WTC11 (cell line): ENCODE measurements at regions not wholly inside any gene's neighbourhood (a gene's known extent, or its start where the extent isn't known, plus 50 kb on each side); places are given as distances from the start of the nearest gene placed in this dataset.

ENCODE experiments used
- ATAC-seq: fragments of 200-7000 bp; cut with Tn5 transposase; 2 replicates; pipeline ENCODE4 v1.10.0; 2021; ENCODE audit warnings: mild to moderate bottlenecking, moderate library complexity
- CTCF ChIA-PET: fragments of 300-600 bp; sonication (Branson Sonifier 250); formaldehyde crosslinking; loops from one replicate; lab custom pipeline; 2021; ENCODE audit warnings: antibody characterized with exemption; lab: Charles Lee
- POLR2A ChIA-PET: fragments of 350-600 bp; sonication (Branson Sonifier 250); formaldehyde crosslinking; loops from one replicate; lab custom pipeline; 2021; ENCODE audit warnings: antibody characterized with exemption; lab: Charles Lee
- DNase-seq: peaks from one replicate; pipeline ENCODE4 v3.0.0; 2021; ENCODE audit warnings: low spot score
- H3K27ac Mint-ChIP-seq: 2 replicates; pipeline ENCODE4 v1.8.0; 2021; ENCODE audit warnings: mixed read lengths
- H3K27me3 Mint-ChIP-seq: 2 replicates; pipeline ENCODE4 v1.8.0; 2021; ENCODE audit warnings: low read depth, mild to moderate bottlenecking, moderate library complexity, mixed read lengths
- H3K36me3 Mint-ChIP-seq: 2 replicates; pipeline ENCODE4 v1.8.0; 2021; ENCODE audit warnings: mixed read lengths
- H3K4me1 Mint-ChIP-seq: 2 replicates; pipeline ENCODE4 v1.8.0; 2022; ENCODE audit warnings: mixed read lengths
- H3K4me3 Mint-ChIP-seq: 2 replicates; pipeline ENCODE4 v1.8.0; 2021; ENCODE audit warnings: mild to moderate bottlenecking, moderate library complexity, mixed read lengths
- H3K9me3 Mint-ChIP-seq: 2 replicates; pipeline ENCODE4 v1.8.0; 2021; ENCODE audit warnings: mixed read lengths
- CDX4 ChIP-seq: fragments of 250-450 bp; sonication (Bioruptor Pico); IDR thresholded peaks from 2 replicates; pipeline ENCODE4 v1.9.0; 2021; ENCODE audit warnings: moderate library complexity, mild to moderate bottlenecking, inconsistent platforms, borderline replicate concordance
- CREB1 ChIP-seq: sonication (generic); formaldehyde crosslinking; IDR thresholded peaks from 2 replicates; pipeline ENCODE4 v1.8.0; 2023; ENCODE audit warnings: mild to moderate bottlenecking, missing genetic modification reagents
- ESRRA ChIP-seq: sonication (generic); formaldehyde crosslinking; IDR thresholded peaks from 2 replicates; pipeline ENCODE4 v1.8.1; 2022; ENCODE audit warnings: mild to moderate bottlenecking, missing genetic modification reagents, borderline replicate concordance
- FOXJ3 ChIP-seq: sonication (generic); formaldehyde crosslinking; IDR thresholded peaks from 2 replicates; pipeline ENCODE4 v1.9.0; 2021; ENCODE audit warnings: missing genetic modification reagents, mild to moderate bottlenecking, borderline replicate concordance
- FOXK1 ChIP-seq: sonication (generic); formaldehyde crosslinking; IDR thresholded peaks from 2 replicates; pipeline ENCODE4 v1.8.0; 2022; ENCODE audit warnings: mild to moderate bottlenecking, moderate library complexity, missing genetic modification reagents
- GRHL2 ChIP-seq: fragments of 250-450 bp; sonication (Bioruptor Pico); IDR thresholded peaks from 2 replicates; pipeline ENCODE4 v1.8.0; 2022; ENCODE audit warnings: mild to moderate bottlenecking, moderate library complexity; ENCODE audit not compliant: insufficient replicate concordance, severe bottlenecking
- HMGA2 ChIP-seq: fragments of 250-450 bp; sonication (Bioruptor Pico); IDR thresholded peaks from 2 replicates; pipeline ENCODE4 v1.4.0; 2021; ENCODE audit warnings: mild to moderate bottlenecking, moderate library complexity
- JAZF1 ChIP-seq: fragments of 250-450 bp; sonication (Bioruptor Pico); IDR thresholded peaks from 2 replicates; pipeline ENCODE4 v1.9.0; 2021; ENCODE audit warnings: moderate library complexity, mild to moderate bottlenecking, inconsistent platforms
- MAX ChIP-seq: sonication (generic); formaldehyde crosslinking; IDR thresholded peaks from 2 replicates; pipeline ENCODE4 v1.8.0; 2022; ENCODE audit warnings: mild to moderate bottlenecking, missing genetic modification reagents
- MXD4 ChIP-seq: fragments of 250-450 bp; sonication (Bioruptor Pico); IDR thresholded peaks from 2 replicates; pipeline ENCODE4 v1.8.0; 2021; ENCODE audit warnings: mild to moderate bottlenecking, moderate library complexity, borderline replicate concordance
- MYBL2 ChIP-seq: sonication (generic); formaldehyde crosslinking; IDR thresholded peaks from 2 replicates; pipeline ENCODE4 v1.8.1; 2023; ENCODE audit warnings: mild to moderate bottlenecking, moderate library complexity, missing genetic modification reagents
- NFYB ChIP-seq: sonication (generic); formaldehyde crosslinking; conservative IDR thresholded peaks from 2 replicates; pipeline ENCODE4 v1.8.0; 2022; ENCODE audit warnings: low read depth, missing genetic modification reagents
- NR1H2 ChIP-seq: sonication (generic); formaldehyde crosslinking; IDR thresholded peaks from 2 replicates; pipeline ENCODE4 v1.9.0; 2021; ENCODE audit warnings: mild to moderate bottlenecking, moderate library complexity, missing genetic modification reagents
- PRDM15 ChIP-seq: sonication (generic); formaldehyde crosslinking; IDR thresholded peaks from 2 replicates; pipeline ENCODE4 v1.8.0; 2022; ENCODE audit warnings: missing genetic modification reagents
- SMAD3 ChIP-seq: sonication (generic); formaldehyde crosslinking; IDR thresholded peaks from 2 replicates; pipeline ENCODE4 v1.8.0; 2022; ENCODE audit warnings: missing genetic modification reagents, mild to moderate bottlenecking, borderline replicate concordance
- SMAD4 ChIP-seq: sonication (generic); formaldehyde crosslinking; IDR thresholded peaks from 2 replicates; pipeline ENCODE4 v1.8.0; 2022; ENCODE audit warnings: mild to moderate bottlenecking, missing genetic modification reagents
- STAT6 ChIP-seq: sonication (generic); formaldehyde crosslinking; conservative IDR thresholded peaks from 2 replicates; pipeline ENCODE4 v1.8.1; 2023; ENCODE audit warnings: mild to moderate bottlenecking, low read depth, missing genetic modification reagents, moderate library complexity
- TEAD1 ChIP-seq: sonication (generic); formaldehyde crosslinking; IDR thresholded peaks from 2 replicates; pipeline ENCODE4 v1.8.0; 2022; ENCODE audit warnings: mild to moderate bottlenecking, missing genetic modification reagents
- TEAD4 ChIP-seq: sonication (generic); formaldehyde crosslinking; IDR thresholded peaks from 2 replicates; pipeline ENCODE4 v1.8.0; 2022; ENCODE audit warnings: mild to moderate bottlenecking, missing genetic modification reagents
- USF2 ChIP-seq: sonication (generic); formaldehyde crosslinking; IDR thresholded peaks from 2 replicates; pipeline ENCODE4 v1.8.1; 2023; ENCODE audit warnings: mild to moderate bottlenecking, missing genetic modification reagents, moderate library complexity
- ZNF121 ChIP-seq: sonication (generic); formaldehyde crosslinking; IDR thresholded peaks from 2 replicates; pipeline ENCODE4 v1.8.0; 2023; ENCODE audit warnings: missing genetic modification reagents
- ZNF532 ChIP-seq: fragments of 250-450 bp; sonication (Bioruptor Pico); IDR thresholded peaks from 2 replicates; pipeline ENCODE4 v1.9.0; 2021; ENCODE audit warnings: mild to moderate bottlenecking, borderline replicate concordance

GRCh38 chr12:38544330-38545066 lies 227.9 kb downstream of the ALG10B start (continued):
- TF ChIP-seq STAT6 (CRISPR knock-in tag) (no peak), SMAD3 (CRISPR knock-in tag) (no peak), FOXK1 (CRISPR knock-in tag) (no peak), PRDM15 (no peak), ZNF121 (no peak)

- peaks cover 24% of the 10 kb centered on the region for H3K4me1 Mint-ChIP-seq
- ATAC-seq (no peak), DNase-seq (no peak)
- H3K36me3 Mint-ChIP-seq: peaks cover 11% of the 10 kb centered on the region
- ChIA-PET POLR2A (no interaction called here), CTCF (no interaction called here)
- no peaks in the 10 kb centered on the region for H3K27me3 Mint-ChIP-seq
- no peak overlapping the region for H3K27ac Mint-ChIP-seq
- H3K9me3 Mint-ChIP-seq: peaks cover 25% of the 10 kb centered on the region
- no peak overlapping the region for H3K4me3 Mint-ChIP-seq
- TF ChIP-seq JAZF1 (CRISPR knock-in tag) (no peak), USF2 (CRISPR knock-in tag) (no peak), ZNF532 (CRISPR knock-in tag) (no peak), SMAD4 (CRISPR knock-in tag) (no peak), CDX4 (CRISPR knock-in tag) (no peak), ESRRA (CRISPR knock-in tag) (no peak), NFYB (CRISPR knock-in tag) (no peak), HMGA2 (CRISPR knock-in tag) (no peak), CREB1 (CRISPR knock-in tag) (no peak), MAX (CRISPR knock-in tag) (no peak), NR1H2 (CRISPR knock-in tag) (no peak), MXD4 (CRISPR knock-in tag) (no peak), GRHL2 (CRISPR knock-in tag) (no peak), TEAD4 (CRISPR knock-in tag) (no peak), FOXJ3 (CRISPR knock-in tag) (no peak), TEAD1 (no peak), MYBL2 (CRISPR knock-in tag) (no peak)
Observed at GRCh38 chr12:38547586-38547985, 231.0 kb downstream of the ALG10B start.
